Spleen (tissue), 11 donors: ENCODE measurements at regions not wholly inside any gene's neighbourhood (a gene's known extent, or its start where the extent isn't known, plus 50 kb on each side); places are given as distances from the start of the nearest gene placed in this dataset.

Source experiments
- DNase-seq: peaks from one replicate; pipeline ENCODE4 v3.0.0-alpha.2; 2020
- H3K27ac ChIP-seq, 8 donors: fragments of 200-600 bp; sonication (generic) in 7 of 8; 1 replicate in 4 of 8; 2 replicates in 4 of 8; pipeline versions ENCODE4 v1.5.0 to v1.8.0; 2016 to 2021; ENCODE audit warnings: inconsistent platforms in 4 of 8, mild to moderate bottlenecking in 4 of 8, moderate library complexity in 1 of 8
- H3K27me3 ChIP-seq, 7 donors: fragments of 200-600 bp; sonication (generic) in 6 of 7; replicated peaks in 1 of 7; 1 replicate in 4 of 7; 2 replicates in 3 of 7; pipeline versions ENCODE4 v1.5.0 to v1.8.0; 2016 to 2021; ENCODE audit warnings: inconsistent platforms in 3 of 7, mild to moderate bottlenecking in 1 of 7
- H3K36me3 ChIP-seq, 6 donors: fragments of 200-600 bp; sonication (generic) in 5 of 6; 1 replicate in 4 of 6; 2 replicates in 2 of 6; pipeline versions ENCODE4 v1.5.0 to v1.8.0; 2016 to 2021; ENCODE audit warnings: inconsistent platforms in 2 of 6
- H3K4me1 ChIP-seq, 6 donors: fragments of 200-600 bp; sonication (generic) in 5 of 6; 1 replicate in 3 of 6; 2 replicates in 3 of 6; pipeline versions ENCODE4 v1.5.0 to v1.8.0; 2016 to 2021; ENCODE audit warnings: inconsistent platforms in 3 of 6
- H3K4me3 ChIP-seq, 8 donors: fragments of 200-600 bp; sonication (generic) in 7 of 8; 1 replicate in 4 of 8; 2 replicates in 4 of 8; pipeline versions ENCODE4 v1.5.0 to v1.8.0; 2016 to 2021; ENCODE audit warnings: inconsistent platforms in 4 of 8, mild to moderate bottlenecking in 4 of 8, moderate library complexity in 2 of 8
- H3K9me3 ChIP-seq, 8 donors: fragments of 200-600 bp; sonication (generic) in 7 of 8; 1 replicate in 4 of 8; 2 replicates in 4 of 8; pipeline versions ENCODE4 v1.5.0 to v1.8.0; 2016 to 2021; ENCODE audit warnings: inconsistent platforms in 4 of 8
- CTCF ChIP-seq, 11 experiments: fragments of 200-600 bp in 7 of 11; fragments of 450-650 bp in 4 of 11; sonication (generic) in 4 of 11; IDR thresholded peaks in 8 of 11; conservative IDR thresholded peaks in 3 of 11; 1 replicate in 7 of 11; 2 replicates in 4 of 11; pipeline versions ENCODE4 v1.4.0 to v1.8.0; 2016 to 2021; ENCODE audit warnings: antibody characterized with exemption in 11 of 11, inconsistent platforms in 4 of 11, mild to moderate bottlenecking in 1 of 11
- POLR2A ChIP-seq, 3 donors: fragments of 450-650 bp; IDR thresholded peaks; one replicate each; pipeline ENCODE4 v1.5.1; 2017; ENCODE audit warnings: antibody characterized with exemption in 3 of 3, mild to moderate bottlenecking in 1 of 3
- POLR2AphosphoS5 ChIP-seq, 3 donors: sonication (generic); formaldehyde crosslinking; IDR thresholded peaks; one replicate each; pipeline ENCODE4 v1.5.1; 2017; ENCODE audit warnings: antibody characterized with exemption in 3 of 3
- WGBS, 5 donors: extraction: QIAGEN DNeasy Blood & Tissue Kit in 3 of 5; methylation state at CpG; one replicate each; pipeline versions ENCODE4 v1.1.5 to v1.1.7; 2013 to 2018; 5-methylcytosine and 5-hydroxymethylcytosine counted together
- intact Hi-C: fragments of 100-400 bp; cut with DNase I; formaldehyde crosslinking; loops from one replicate; pipeline ENCODE4 v1.15.0; 2023; ENCODE audit warnings: low total_unique reads
- donor health status: healthy with polysubstance abuse.
- donor health status: DM: no; HTN: no; CAD: no; lungs with moderate emphysema.
- donor health status: DM: no; HTN: no; CAD: no.
- donor health status: Bipolar disorder and iron deficiency.
- donor health status: healthy.
- donor health status: DM: no; HTN: no; CAD: no.
- donor health status: DM: yes; HTN: yes; CAD: no.

GRCh38 chr16:65998443-65998842 lies 368.0 kb upstream of the CDH5 start:
- TF ChIP-seq POLR2AphosphoS5 (IDR thresholded peaks at IDR 0.05) (no peak), POLR2A (IDR thresholded peaks at IDR 0.05) (no peak), CTCF (IDR thresholded peaks at IDR 0.05 in 8 of 11, conservative IDR thresholded peaks at IDR 0.05 in 3 of 11) (no peak)
- Histone ChIP-seq H3K4me3 (no peak overlapping the region), H3K9me3 (no peaks in the 10 kb centered on the region), H3K4me1 (no peaks in the 10 kb centered on the region), H3K27ac (no peak overlapping the region), H3K36me3 (no peaks in the 10 kb centered on the region), H3K27me3 (peaks cover 0 to 5% (median 0%) of the 10 kb centered on the region in 7 donors)
- DNase-seq: no peak
- WGBS, 5 donors: 29 to 81% (median 44%) methylated on average over 2 to 5 of the region's 5 CpGs
- intact Hi-C loops: no loop called here

- no peak for TF ChIP-seq CTCF (IDR thresholded peaks at IDR 0.05 in 8 of 11, conservative IDR thresholded peaks at IDR 0.05 in 3 of 11)
- no peak for TF ChIP-seq POLR2A (IDR thresholded peaks at IDR 0.05)
- no peak for TF ChIP-seq POLR2AphosphoS5 (IDR thresholded peaks at IDR 0.05)
- intact Hi-C loops: no loop called here
- DNase-seq: no peak
- no peaks in the 10 kb centered on the region for H3K9me3 ChIP-seq
- no peaks in the 10 kb centered on the region for H3K4me1 ChIP-seq
- peaks cover 0 to under 1% (median 0%) of the 10 kb centered on the region in 7 donors for H3K27me3 ChIP-seq
- no peak overlapping the region for H3K4me3 ChIP-seq
- WGBS, 5 donors: 47 to 97% (median 75%) methylated on average over 2 of the region's 2 CpGs
- no peaks in the 10 kb centered on the region for H3K36me3 ChIP-seq
- H3K27ac ChIP-seq: no peak overlapping the region
These were observed 372.2 kb upstream of the CDH5 start for GRCh38 chr16:65994291-65994690.

GRCh38 chr16:65991149-65991701 lies 375.3 kb upstream of the CDH5 start:
- Histone ChIP-seq H3K27ac (no peak overlapping the region), H3K4me3 (no peak overlapping the region), H3K9me3 (no peaks in the 10 kb centered on the region), H3K36me3 (no peaks in the 10 kb centered on the region), H3K27me3 (no peaks in the 10 kb centered on the region), H3K4me1 (no peaks in the 10 kb centered on the region)
- no peak for DNase-seq
- intact Hi-C loops: no loop called here
- 73 to 82% (median 81%) methylated on average over 1 of the region's 1 CpG for WGBS, 5 donors
- TF ChIP-seq POLR2A (IDR thresholded peaks at IDR 0.05) (no peak), CTCF (IDR thresholded peaks at IDR 0.05 in 8 of 11, conservative IDR thresholded peaks at IDR 0.05 in 3 of 11) (no peak), POLR2AphosphoS5 (IDR thresholded peaks at IDR 0.05) (no peak)

GRCh38 chr16:65989861-65990604 lies 376.5 kb upstream of the CDH5 start:
- 44 to 83% (median 65%) methylated on average over 5 of the region's 5 CpGs for WGBS, 5 donors
- H3K27me3 ChIP-seq: no peaks in the 10 kb centered on the region
- no peaks in the 10 kb centered on the region for H3K9me3 ChIP-seq
- H3K36me3 ChIP-seq: no peaks in the 10 kb centered on the region
- DNase-seq: no peak
- TF ChIP-seq POLR2A (IDR thresholded peaks at IDR 0.05) (no peak), POLR2AphosphoS5 (IDR thresholded peaks at IDR 0.05) (no peak), CTCF (IDR thresholded peaks at IDR 0.05 in 8 of 11, conservative IDR thresholded peaks at IDR 0.05 in 3 of 11) (no peak)
- no peaks in the 10 kb centered on the region for H3K4me1 ChIP-seq
- intact Hi-C loops: no loop called here
- H3K4me3 ChIP-seq: no peak overlapping the region
- H3K27ac ChIP-seq: no peak overlapping the region
